GM23338 (cell line): ENCODE measurements at regions not wholly inside any gene's neighbourhood (a gene's known extent, or its start where the extent isn't known, plus 50 kb on each side); places are given as distances from the start of the nearest gene placed in this dataset.

ENCODE experiments used
- ATAC-seq: fragments of 200-7000 bp; cut with Tn5 transposase; 3 replicates; pipeline ENCODE4 v1.9.1; 2020
- DNase-seq: peaks from one replicate; pipeline ENCODE4 v3.0.0-alpha.2; 2015; ENCODE audit warnings: low spot score
- H2AFZ ChIP-seq: fragments of 200-600 bp; sonication (generic); 2 replicates; pipeline ENCODE4 v1.8.0; 2016; ENCODE audit warnings: antibody characterized with exemption, mild to moderate bottlenecking, moderate library complexity
- H3F3A ChIP-seq: fragments of 200-600 bp; sonication (generic); replicated peaks from 2 replicates; pipeline ENCODE4 v1.8.0; 2017; ENCODE audit warnings: antibody characterized with exemption, mixed run types, low read depth
- H3K27ac ChIP-seq: fragments of 200-600 bp; sonication (generic); 2 replicates; pipeline ENCODE4 v1.6.1; 2016; ENCODE audit warnings: low read depth
- H3K27me3 ChIP-seq: fragments of 200-600 bp; sonication (generic); 2 replicates; pipeline ENCODE4 v1.8.0; 2016; ENCODE audit warnings: mild to moderate bottlenecking, mixed run types, moderate library complexity; ENCODE audit not compliant: insufficient read depth
- H3K36me3 ChIP-seq: fragments of 200-600 bp; sonication (generic); 2 replicates; pipeline ENCODE4 v1.8.0; 2016; ENCODE audit warnings: mild to moderate bottlenecking; ENCODE audit not compliant: insufficient read depth
- H3K4me1 ChIP-seq: fragments of 200-600 bp; sonication (generic); 2 replicates; pipeline ENCODE4 v1.8.0; 2016; ENCODE audit warnings: mild to moderate bottlenecking, moderate library complexity; ENCODE audit not compliant: insufficient read depth
- H3K4me2 ChIP-seq: fragments of 200-600 bp; sonication (generic); 2 replicates; pipeline ENCODE4 v1.7.1; 2017; ENCODE audit warnings: mixed run types
- H3K4me3 ChIP-seq: fragments of 200-600 bp; sonication (generic); 2 replicates; pipeline ENCODE4 v1.6.1; 2016; ENCODE audit warnings: mixed run types
- H3K79me2 ChIP-seq: fragments of 200-600 bp; sonication (generic); replicated peaks from 2 replicates; pipeline ENCODE4 v1.8.0; 2017; ENCODE audit warnings: mild to moderate bottlenecking; ENCODE audit not compliant: insufficient read depth
- H3K9me2 ChIP-seq: fragments of 200-600 bp; sonication (generic); 2 replicates; pipeline ENCODE4 v1.8.0; 2017; ENCODE audit not compliant: insufficient read depth
- H4K20me1 ChIP-seq: fragments of 200-600 bp; sonication (generic); replicated peaks from 2 replicates; pipeline ENCODE4 v1.8.0; 2017; ENCODE audit warnings: mild to moderate bottlenecking; ENCODE audit not compliant: insufficient read depth
- H3K27ac Mint-ChIP-seq: 2 replicates; pipeline ENCODE4 v1.8.0; 2020; ENCODE audit warnings: inconsistent platforms, mild to moderate bottlenecking, moderate library complexity, mixed read lengths
- H3K27me3 Mint-ChIP-seq: 3 replicates; pipeline ENCODE4 v1.8.0; 2022; ENCODE audit warnings: low read depth, mild to moderate bottlenecking, moderate library complexity, mixed read lengths, inconsistent platforms; ENCODE audit not compliant: insufficient read depth, poor library complexity
- H3K36me3 Mint-ChIP-seq: 3 replicates; pipeline ENCODE4 v1.8.0; 2021; ENCODE audit warnings: low read depth, mild to moderate bottlenecking, inconsistent platforms, moderate library complexity, mixed read lengths
- H3K4me1 Mint-ChIP-seq: 3 replicates; pipeline ENCODE4 v1.8.0; 2020; ENCODE audit warnings: mild to moderate bottlenecking, inconsistent platforms, mixed read lengths
- H3K4me3 Mint-ChIP-seq: 3 replicates; pipeline ENCODE4 v1.8.0; 2021; ENCODE audit warnings: moderate library complexity, mild to moderate bottlenecking, inconsistent platforms, mixed read lengths
- H3K9me3 Mint-ChIP-seq: 3 replicates; pipeline ENCODE4 v1.8.0; 2020; ENCODE audit warnings: moderate library complexity, mild to moderate bottlenecking, inconsistent platforms, mixed read lengths
- CTCF ChIP-seq, 2 experiments: fragments of 200-600 bp in 1 of 2; sonication (generic) in 1 of 2; conservative IDR thresholded peaks; 2 replicates each; pipeline versions ENCODE4 v1.5.1 to v1.6.1; 2016 to 2017; ENCODE audit warnings: antibody characterized with exemption in 2 of 2, low read depth in 2 of 2, mild to moderate bottlenecking in 2 of 2, moderate library complexity in 1 of 2
- EZH2 ChIP-seq: fragments of 200-600 bp; sonication (generic); IDR thresholded peaks from one replicate; pipeline ENCODE4 v1.8.0; 2017; ENCODE audit warnings: antibody characterized with exemption, mild to moderate bottlenecking, low read depth; ENCODE audit not compliant: unreplicated experiment
- EZH2phosphoT487 ChIP-seq: fragments of 200-600 bp; sonication (generic); IDR thresholded peaks from one replicate; pipeline ENCODE4 v1.8.1; 2018; ENCODE audit warnings: antibody characterized with exemption; ENCODE audit not compliant: unreplicated experiment
- STAT1 ChIP-seq: IDR thresholded peaks from one replicate; pipeline ENCODE4 v1.6.1; 2016; ENCODE audit warnings: antibody characterized with exemption; ENCODE audit not compliant: unreplicated experiment
- ZNF462 ChIP-seq: fragments of 250-450 bp; sonication (Bioruptor Pico); IDR thresholded peaks from 2 replicates; pipeline ENCODE4 v1.5.0; 2020; ENCODE audit warnings: mild to moderate bottlenecking, moderate library complexity

GRCh38 chr2:180368881-180369280 is 361.8 kb upstream of the CWC22 start:
- H3K27me3 ChIP-seq, result no peaks in the 10 kb centered on the region
- peaks cover 9% of the 10 kb centered on the region for H3K4me1 ChIP-seq
- no peak overlapping the region for H2AFZ ChIP-seq
- Mint-ChIP-seq H3K27me3 (no peaks in the 10 kb centered on the region), H3K9me3 (no peaks in the 10 kb centered on the region; the same call in 2 of the 3 replicates), H3K4me3 (no peak overlapping the region), H3K27ac (no peak overlapping the region; the same call in 1 of the 2 replicates), H3K36me3 (no peaks in the 10 kb centered on the region), H3K4me1 (peaks cover 10% of the 10 kb centered on the region)
- DNase-seq (no peak), ATAC-seq (no peak)
- no peaks in the 10 kb centered on the region for H3K9me2 ChIP-seq
- no peaks in the 10 kb centered on the region for H3F3A ChIP-seq
- no peaks in the 10 kb centered on the region for H3K36me3 ChIP-seq
- H3K79me2 ChIP-seq, result no peaks in the 10 kb centered on the region
- TF ChIP-seq EZH2phosphoT487 (no peak), EZH2 (no peak), CTCF (conservative IDR thresholded peaks at IDR 0.05; ENCODE audit: low read depth in 2 of 2) (no peak)
- H3K4me3 ChIP-seq, result no peak overlapping the region
- H4K20me1 ChIP-seq, result no peaks in the 10 kb centered on the region
- H3K27ac ChIP-seq, result no peak overlapping the region
- H3K4me2 ChIP-seq, result no peak overlapping the region

GRCh38 chr2:180367815-180368214 is 360.7 kb upstream of the CWC22 start:
- Mint-ChIP-seq H3K4me1 (peaks cover 10% of the 10 kb centered on the region), H3K9me3 (no peaks in the 10 kb centered on the region; the same call in 2 of the 3 replicates), H3K27me3 (no peaks in the 10 kb centered on the region), H3K27ac (no peak overlapping the region), H3K36me3 (no peaks in the 10 kb centered on the region), H3K4me3 (no peak overlapping the region)
- ATAC-seq, result no peak
- no peaks in the 10 kb centered on the region for H4K20me1 ChIP-seq
- no peak for DNase-seq
- no peaks in the 10 kb centered on the region for H3F3A ChIP-seq
- TF ChIP-seq STAT1 (no peak), ZNF462 (CRISPR knock-in tag) (no peak)
- no peak overlapping the region for H3K4me2 ChIP-seq
- no peaks in the 10 kb centered on the region for H3K9me2 ChIP-seq
- H3K79me2 ChIP-seq, result no peaks in the 10 kb centered on the region
- H3K27ac ChIP-seq, result no peak overlapping the region
- H2AFZ ChIP-seq, result no peak overlapping the region
- no peak overlapping the region for H3K4me3 ChIP-seq
- no peaks in the 10 kb centered on the region for H3K27me3 ChIP-seq
- no peaks in the 10 kb centered on the region for H3K36me3 ChIP-seq
- peaks cover 9% of the 10 kb centered on the region for H3K4me1 ChIP-seq
